Osteoblast (primary cell): ENCODE measurements at regions not wholly inside any gene's neighbourhood (a gene's known extent, or its start where the extent isn't known, plus 50 kb on each side); places are given as distances from the start of the nearest gene placed in this dataset.

Experiments used
- DNase-seq: peaks from one replicate; pipeline ENCODE4 v3.0.0; 2011; ENCODE audit warnings: low spot score, mixed read lengths; ENCODE audit not compliant: insufficient read length; ENCODE audit errors: missing footprints
- H2AFZ ChIP-seq: 2 replicates; pipeline ENCODE4 v1.6.0; 2011; ENCODE audit warnings: mild to moderate bottlenecking, low read length
- H3K27ac ChIP-seq: 2 replicates; pipeline ENCODE4 v1.5.1; 2011; ENCODE audit warnings: mild to moderate bottlenecking, low read depth, low read length, moderate library complexity
- H3K27me3 ChIP-seq: 2 replicates; pipeline ENCODE4 v1.6.0; 2012; ENCODE audit warnings: mild to moderate bottlenecking, control low read depth, inconsistent platforms, low read length, moderate library complexity; ENCODE audit not compliant: insufficient read depth
- H3K36me3 ChIP-seq: 2 replicates; pipeline ENCODE4 v1.5.1; 2011; ENCODE audit warnings: mild to moderate bottlenecking, low read length, control low read depth, moderate library complexity; ENCODE audit not compliant: insufficient read depth
- H3K4me1 ChIP-seq: 2 replicates; pipeline ENCODE4 v1.5.1; 2011; ENCODE audit warnings: mild to moderate bottlenecking, low read length, control low read depth, moderate library complexity; ENCODE audit not compliant: insufficient read depth
- H3K4me2 ChIP-seq: 2 replicates; pipeline ENCODE4 v1.6.0; 2011; ENCODE audit warnings: mild to moderate bottlenecking, low read length; ENCODE audit not compliant: insufficient read depth
- H3K4me3 ChIP-seq: fragments of 200-600 bp; sonication (generic); 3 replicates; pipeline ENCODE4 v1.5.1; 2012; ENCODE audit warnings: mild to moderate bottlenecking, low read length, inconsistent platforms; ENCODE audit not compliant: insufficient read depth
- H3K79me2 ChIP-seq: 2 replicates; pipeline ENCODE4 v1.6.0; 2012; ENCODE audit warnings: mild to moderate bottlenecking, low read length, control low read depth, inconsistent platforms; ENCODE audit not compliant: insufficient read depth
- H3K9me3 ChIP-seq: 2 replicates; pipeline ENCODE4 v1.5.1; 2011; ENCODE audit warnings: low read depth, low read length, control low read depth
- H4K20me1 ChIP-seq: 2 replicates; pipeline ENCODE4 v1.6.0; 2012; ENCODE audit warnings: mild to moderate bottlenecking, low read length, control low read depth; ENCODE audit not compliant: insufficient read depth
- CTCF ChIP-seq: IDR thresholded peaks from 2 replicates; pipeline ENCODE4 v1.5.1; 2011; ENCODE audit warnings: mild to moderate bottlenecking, low read depth, low read length, moderate library complexity; ENCODE audit errors: extremely low read depth

- no peaks in the 10 kb centered on the region for H3K36me3 ChIP-seq
- TF ChIP-seq CTCF: no peak
- no peaks in the 10 kb centered on the region for H3K9me3 ChIP-seq
- peaks cover 9% of the 10 kb centered on the region for H3K27me3 ChIP-seq
- no peak overlapping the region for H3K4me3 ChIP-seq
- H3K4me2 ChIP-seq: no peak overlapping the region
- DNase-seq: no peak
- H3K27ac ChIP-seq: no peak overlapping the region
- peaks cover 10% of the 10 kb centered on the region for H3K4me1 ChIP-seq
- H2AFZ ChIP-seq: no peak overlapping the region
- H3K79me2 ChIP-seq: no peaks in the 10 kb centered on the region
- no peaks in the 10 kb centered on the region for H4K20me1 ChIP-seq
These were observed 316.6 kb downstream of the FOXL1 start for GRCh38 chr16:86894925-86895324.

- no peaks in the 10 kb centered on the region for H3K79me2 ChIP-seq
- no peaks in the 10 kb centered on the region for H3K36me3 ChIP-seq
- TF ChIP-seq CTCF: no peak
- H4K20me1 ChIP-seq: no peaks in the 10 kb centered on the region
- peaks cover 12% of the 10 kb centered on the region for H3K4me1 ChIP-seq
- H3K27ac ChIP-seq: no peak overlapping the region
- H2AFZ ChIP-seq: no peak overlapping the region
- H3K4me3 ChIP-seq: no peak overlapping the region
- no peak overlapping the region for H3K4me2 ChIP-seq
- H3K9me3 ChIP-seq: no peaks in the 10 kb centered on the region
- no peak for DNase-seq
- peaks cover 9% of the 10 kb centered on the region for H3K27me3 ChIP-seq
These were observed 317.3 kb downstream of the FOXL1 start for GRCh38 chr16:86895606-86896005.

GRCh38 chr16:86896976-86897375 lies 318.6 kb downstream of the FOXL1 start:
- H4K20me1 ChIP-seq: no peaks in the 10 kb centered on the region
- H3K4me1 ChIP-seq: peaks cover 14% of the 10 kb centered on the region
- peaks cover 9% of the 10 kb centered on the region for H3K27me3 ChIP-seq
- H3K79me2 ChIP-seq: no peaks in the 10 kb centered on the region
- H3K36me3 ChIP-seq: no peaks in the 10 kb centered on the region
- DNase-seq: no peak
- no peaks in the 10 kb centered on the region for H3K9me3 ChIP-seq
- H2AFZ ChIP-seq: no peak overlapping the region
- H3K4me3 ChIP-seq: no peak overlapping the region
- TF ChIP-seq CTCF: no peak
- H3K27ac ChIP-seq: no peak overlapping the region
- H3K4me2 ChIP-seq: no peak overlapping the region

GRCh38 chr16:86897486-86897885 lies 319.1 kb downstream of the FOXL1 start:
- Histone ChIP-seq H3K27me3 (peaks cover 5% of the 10 kb centered on the region), H4K20me1 (no peaks in the 10 kb centered on the region), H3K79me2 (no peaks in the 10 kb centered on the region), H3K36me3 (no peaks in the 10 kb centered on the region), H3K4me2 (no peak overlapping the region), H3K4me3 (no peak overlapping the region), H3K4me1 (peaks cover 14% of the 10 kb centered on the region), H2AFZ (no peak overlapping the region), H3K9me3 (no peaks in the 10 kb centered on the region), H3K27ac (no peak overlapping the region)
- no peak for DNase-seq
- no peak for TF ChIP-seq CTCF
